ENCODE measurements at regions not wholly inside any gene's neighbourhood (a gene's known extent, or its start where the extent isn't known, plus 50 kb on each side); places are given as distances from the start of the nearest gene placed in this dataset.
"Not testable (repeated sequence)": the region's sequence is repeated elsewhere in the genome, so short reads cannot be mapped to it uniquely, and the experiment has no call there.

- H3K36me3 ChIP-seq (ENCODE audit: control insufficient read depth, insufficient read depth, low read length): peaks cover 8% of the 10 kb centered on the region
- H3K4me1 ChIP-seq (ENCODE audit: control insufficient read depth, insufficient read depth, low read length, poor library complexity, severe bottlenecking): peaks cover 17% of the 10 kb centered on the region
- DNase-seq (no peak), ATAC-seq (ENCODE audit: low read depth in 2 of 2) (no peak)
- H3K4me3 Mint-ChIP-seq: peak overlapping the region in 1 of 4 donors; percentile 1
- no peaks in the 10 kb centered on the region for H3K27me3 Mint-ChIP-seq
- H3K27ac ChIP-seq (ENCODE audit: insufficient read depth, low read length, poor library complexity, severe bottlenecking): no peak overlapping the region
- H3K27ac Mint-ChIP-seq: peak overlapping the region in 1 of 3 donors; percentile 26
- no peak overlapping the region for H3K4me3 ChIP-seq (ENCODE audit: low read depth, low read length)
- H3K9me3 Mint-ChIP-seq: no peaks in the 10 kb centered on the region
- peaks cover 11 to 66% (median 50%) of the 10 kb centered on the region in 4 donors for H3K4me1 Mint-ChIP-seq
- H3K27me3 ChIP-seq (ENCODE audit: control insufficient read depth, insufficient read depth, low read length): no peaks in the 10 kb centered on the region
- peaks cover 8% of the 10 kb centered on the region for H3K36me3 Mint-ChIP-seq
- no peaks in the 10 kb centered on the region for H3K9me3 ChIP-seq (ENCODE audit: control insufficient read depth in 2 of 2, low read length in 2 of 2)
Observed at GRCh38 chr6:144417681-144418080, 132.5 kb downstream of the UTRN start.

DNA sequence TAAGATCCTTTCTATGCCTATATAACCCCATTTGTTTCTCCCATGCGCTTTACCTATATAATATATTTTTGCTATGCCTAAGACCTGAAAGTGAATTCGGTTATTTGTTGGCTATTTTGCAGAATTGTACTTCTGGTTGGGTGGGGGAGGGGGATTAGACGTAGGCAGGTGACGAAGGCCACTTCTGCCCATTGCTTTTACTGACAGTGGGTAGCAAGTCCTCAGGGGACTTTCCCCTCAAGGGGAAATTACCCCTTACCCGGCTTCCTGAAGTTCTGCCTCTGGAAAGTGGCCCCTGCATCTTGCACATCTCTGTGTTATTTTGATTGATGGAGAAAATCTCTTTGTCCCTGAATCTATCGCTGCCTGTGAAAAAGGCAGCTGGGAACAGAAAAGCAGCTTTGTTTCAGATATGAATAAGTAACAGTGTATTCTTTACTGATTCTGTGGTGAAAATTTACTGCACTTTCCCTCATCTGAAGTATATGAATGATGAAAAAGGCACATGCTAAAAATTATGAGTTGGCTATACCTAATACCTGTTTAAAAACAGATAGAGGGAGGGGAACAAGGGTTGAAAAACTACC, 133.9 kb downstream of the UTRN start:
- Histone ChIP-seq H3K36me3 (ENCODE audit: control insufficient read depth, insufficient read depth, low read length) (peaks cover 21% of the 10 kb centered on the region), H3K27ac (ENCODE audit: insufficient read depth, low read length, poor library complexity, severe bottlenecking) (no peak overlapping the region), H3K4me1 (ENCODE audit: control insufficient read depth, insufficient read depth, low read length, poor library complexity, severe bottlenecking) (peaks cover 12% of the 10 kb centered on the region), H3K4me3 (ENCODE audit: low read depth, low read length) (no peak overlapping the region), H3K27me3 (ENCODE audit: control insufficient read depth, insufficient read depth, low read length) (no peaks in the 10 kb centered on the region), H3K9me3 (ENCODE audit: control insufficient read depth in 2 of 2, low read length in 2 of 2) (no peaks in the 10 kb centered on the region)
- Mint-ChIP-seq H3K27me3 (no peaks in the 10 kb centered on the region), H3K27ac (peak overlapping the region in 2 of 3 donors; percentile 49 to 88), H3K4me1 (peaks cover 11 to 54% (median 42%) of the 10 kb centered on the region in 4 donors), H3K9me3 (no peaks in the 10 kb centered on the region), H3K36me3 (peaks cover 13% of the 10 kb centered on the region), H3K4me3 (peak overlapping the region in 2 of 4 donors; percentile 33 to 41)
- DNase-seq (no peak), ATAC-seq (ENCODE audit: low read depth in 2 of 2) (no peak)

- peak overlapping the region in 1 of 3 donors; percentile 32 for H3K27ac Mint-ChIP-seq
- Histone ChIP-seq H3K4me3 (ENCODE audit: low read depth, low read length) (no peak overlapping the region), H3K4me1 (ENCODE audit: control insufficient read depth, insufficient read depth, low read length, poor library complexity, severe bottlenecking) (peaks cover 12% of the 10 kb centered on the region), H3K27ac (ENCODE audit: insufficient read depth, low read length, poor library complexity, severe bottlenecking) (no peak overlapping the region), H3K36me3 (ENCODE audit: control insufficient read depth, insufficient read depth, low read length) (peaks cover 56% of the 10 kb centered on the region), H3K27me3 (ENCODE audit: control insufficient read depth, insufficient read depth, low read length) (no peaks in the 10 kb centered on the region), H3K9me3 (ENCODE audit: control insufficient read depth in 2 of 2, low read length in 2 of 2) (no peaks in the 10 kb centered on the region)
- no peaks in the 10 kb centered on the region for H3K9me3 Mint-ChIP-seq
- H3K4me3 Mint-ChIP-seq: no peak overlapping the region
- peaks cover 0 to 31% (median 23%) of the 10 kb centered on the region in 4 donors for H3K4me1 Mint-ChIP-seq
- DNase-seq: no peak
- H3K27me3 Mint-ChIP-seq: no peaks in the 10 kb centered on the region
- peaks cover 39% of the 10 kb centered on the region for H3K36me3 Mint-ChIP-seq
- ATAC-seq (ENCODE audit: low read depth in 2 of 2): no peak
Observed at GRCh38 chr6:144423167-144423566, 138.0 kb downstream of the UTRN start.

DNA sequence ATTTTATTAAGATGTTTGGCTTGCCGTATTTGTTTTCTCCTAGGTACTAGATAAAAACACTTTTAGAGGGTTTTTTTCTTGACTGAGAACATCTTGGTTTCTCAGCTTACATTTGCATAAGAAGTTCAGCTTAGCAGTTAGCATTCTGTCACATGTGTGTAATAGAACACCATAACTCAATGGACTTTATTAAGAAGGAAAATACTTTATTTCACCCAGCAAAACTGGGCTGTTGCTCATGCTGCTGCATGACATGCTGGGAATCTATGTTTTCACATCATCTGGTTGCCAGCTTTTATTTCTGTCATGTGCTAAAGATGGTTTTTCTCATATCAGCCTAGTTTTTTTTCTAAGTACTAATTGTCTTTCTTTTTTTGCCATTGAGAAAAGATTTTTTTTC, 144.6 kb downstream of the UTRN start:
- no peaks in the 10 kb centered on the region for H3K27me3 ChIP-seq (ENCODE audit: control insufficient read depth, insufficient read depth, low read length)
- H3K4me3 Mint-ChIP-seq: no peak overlapping the region
- no peak overlapping the region for H3K27ac Mint-ChIP-seq
- H3K9me3 Mint-ChIP-seq: peaks cover 0 to 2% (median 0%) of the 10 kb centered on the region in 7 donors
- peaks cover 60% of the 10 kb centered on the region for H3K36me3 Mint-ChIP-seq
- no peak overlapping the region for H3K4me3 ChIP-seq (ENCODE audit: low read depth, low read length)
- DNase-seq: no peak
- H3K36me3 ChIP-seq (ENCODE audit: control insufficient read depth, insufficient read depth, low read length): peaks cover 68% of the 10 kb centered on the region
- no peak overlapping the region for H3K27ac ChIP-seq (ENCODE audit: insufficient read depth, low read length, poor library complexity, severe bottlenecking)
- H3K9me3 ChIP-seq (ENCODE audit: control insufficient read depth in 2 of 2, low read length in 2 of 2): no peaks in the 10 kb centered on the region
- no peaks in the 10 kb centered on the region for H3K4me1 ChIP-seq (ENCODE audit: control insufficient read depth, insufficient read depth, low read length, poor library complexity, severe bottlenecking)
- no peak for ATAC-seq (ENCODE audit: low read depth in 2 of 2)
- no peaks in the 10 kb centered on the region for H3K27me3 Mint-ChIP-seq
- H3K4me1 Mint-ChIP-seq: peaks cover 0 to 11% (median 7%) of the 10 kb centered on the region in 4 donors

DNA sequence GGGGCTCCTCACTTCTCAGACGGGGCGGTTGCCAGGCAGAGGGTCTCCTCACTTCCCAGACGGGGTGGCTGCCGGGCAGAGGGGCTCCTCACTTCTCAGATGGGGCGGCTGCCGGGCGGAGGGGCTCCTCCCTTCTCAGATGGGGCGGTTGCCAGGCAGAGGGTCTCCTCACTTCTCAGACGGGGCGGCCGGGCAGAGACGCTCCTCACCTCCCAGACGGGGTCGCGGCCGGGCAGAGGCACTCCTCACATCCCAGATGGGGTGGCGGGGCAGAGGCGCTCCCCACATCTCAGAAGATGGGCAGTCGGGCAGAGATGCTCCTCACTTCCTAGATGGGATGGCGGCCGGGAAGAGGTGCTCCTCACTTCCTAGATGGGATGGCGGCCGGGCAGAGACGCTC, 148.3 kb downstream of the UTRN start:
- H3K27ac Mint-ChIP-seq; H3K4me1 Mint-ChIP-seq; H3K9me3 ChIP-seq (ENCODE audit: control insufficient read depth in 2 of 2, low read length in 2 of 2); H3K4me3 ChIP-seq (ENCODE audit: low read depth, low read length); H3K27me3 Mint-ChIP-seq; H3K4me3 Mint-ChIP-seq; DNase-seq; H3K4me1 ChIP-seq (ENCODE audit: control insufficient read depth, insufficient read depth, low read length, poor library complexity, severe bottlenecking); H3K9me3 Mint-ChIP-seq; ATAC-seq (ENCODE audit: low read depth in 2 of 2); H3K27me3 ChIP-seq (ENCODE audit: control insufficient read depth, insufficient read depth, low read length); H3K27ac ChIP-seq (ENCODE audit: insufficient read depth, low read length, poor library complexity, severe bottlenecking): not testable (repeated sequence)
- H3K36me3 ChIP-seq (ENCODE audit: control insufficient read depth, insufficient read depth, low read length): peaks cover 68% of the 10 kb centered on the region
- H3K36me3 Mint-ChIP-seq: peaks cover 58% of the 10 kb centered on the region

- Mint-ChIP-seq H3K27ac (peak overlapping the region; percentile 4 to 85 (median 67)), H3K36me3 (peaks cover 62% of the 10 kb centered on the region), H3K4me3 (no peak overlapping the region), H3K4me1 (peaks cover 5 to 13% (median 7%) of the 10 kb centered on the region in 4 donors), H3K9me3 (peaks cover 0 to 2% (median 0%) of the 10 kb centered on the region in 7 donors), H3K27me3 (no peaks in the 10 kb centered on the region)
- no peaks in the 10 kb centered on the region for H3K27me3 ChIP-seq (ENCODE audit: control insufficient read depth, insufficient read depth, low read length)
- peaks cover 68% of the 10 kb centered on the region for H3K36me3 ChIP-seq (ENCODE audit: control insufficient read depth, insufficient read depth, low read length)
- H3K27ac ChIP-seq (ENCODE audit: insufficient read depth, low read length, poor library complexity, severe bottlenecking): no peak overlapping the region
- H3K4me3 ChIP-seq (ENCODE audit: low read depth, low read length): no peak overlapping the region
- no peaks in the 10 kb centered on the region for H3K4me1 ChIP-seq (ENCODE audit: control insufficient read depth, insufficient read depth, low read length, poor library complexity, severe bottlenecking)
- DNase-seq (peak in 1 of 3 donors; percentile 15), ATAC-seq (ENCODE audit: low read depth in 2 of 2) (no peak)
- no peaks in the 10 kb centered on the region for H3K9me3 ChIP-seq (ENCODE audit: control insufficient read depth in 2 of 2, low read length in 2 of 2)
Observed at GRCh38 chr6:144434308-144434990, 149.3 kb downstream of the UTRN start.

GRCh38 chr6:144435602-144436426, 150.7 kb downstream of the UTRN start:
- no peak overlapping the region for H3K27ac ChIP-seq (ENCODE audit: insufficient read depth, low read length, poor library complexity, severe bottlenecking)

More at GRCh38 chr6:144435602-144436426, 150.7 kb downstream of the UTRN start:
- ATAC-seq (ENCODE audit: low read depth in 2 of 2) (no peak), DNase-seq (no peak)
- no peaks in the 10 kb centered on the region for H3K27me3 ChIP-seq (ENCODE audit: control insufficient read depth, insufficient read depth, low read length)
- no peaks in the 10 kb centered on the region for H3K4me1 ChIP-seq (ENCODE audit: control insufficient read depth, insufficient read depth, low read length, poor library complexity, severe bottlenecking)
- Mint-ChIP-seq H3K27ac (peak overlapping the region; percentile 4 to 79 (median 29)), H3K9me3 (peaks cover 0 to 7% (median 5%) of the 10 kb centered on the region in 7 donors), H3K36me3 (peaks cover 64% of the 10 kb centered on the region), H3K4me3 (no peak overlapping the region), H3K27me3 (no peaks in the 10 kb centered on the region), H3K4me1 (peaks cover 6 to 13% (median 9%) of the 10 kb centered on the region in 4 donors)
- no peaks in the 10 kb centered on the region for H3K9me3 ChIP-seq (ENCODE audit: control insufficient read depth in 2 of 2, low read length in 2 of 2)
- peaks cover 68% of the 10 kb centered on the region for H3K36me3 ChIP-seq (ENCODE audit: control insufficient read depth, insufficient read depth, low read length)
- H3K4me3 ChIP-seq (ENCODE audit: low read depth, low read length): no peak overlapping the region
